ENCODE measurements at regions not wholly inside any gene's neighbourhood (a gene's known extent, or its start where the extent isn't known, plus 50 kb on each side); places are given as distances from the start of the nearest gene placed in this dataset.

GRCh38 chr5:68950125-68950524 lies 143.7 kb upstream of the SLC30A5 start:
- TF ChIP-seq EZH2 (IDR thresholded peaks at IDR 0.05; ENCODE audit: borderline replicate concordance, insufficient read depth, low read depth, low read length, poor library complexity, severe bottlenecking): no peak
- no peak for TF ChIP-seq CTCF (IDR thresholded peaks at IDR 0.05)
